CD4-positive, alpha-beta memory T cell (primary cell): ENCODE measurements at regions not wholly inside any gene's neighbourhood (a gene's known extent, or its start where the extent isn't known, plus 50 kb on each side); places are given as distances from the start of the nearest gene placed in this dataset.

Experiments
- CTCF ChIA-PET: fragments of 350-600 bp; sonication (Branson Sonifier 250); formaldehyde crosslinking; loops from one replicate; lab custom pipeline; 2021; ENCODE audit warnings: inconsistent platforms; ENCODE audit not compliant: partially characterized antibody; lab: Charles Lee
- POLR2A ChIA-PET: fragments of 350-600 bp; sonication (Branson Sonifier 250); formaldehyde crosslinking; loops from one replicate; lab custom pipeline; 2021; ENCODE audit not compliant: partially characterized antibody; lab: Charles Lee
- DNase-seq, 5 donors: peaks; one replicate each; pipeline versions ENCODE4 v3.0.0 to v3.0.0-alpha.2; 2020 to 2022; ENCODE audit warnings: mixed read lengths in 1 of 5
- H3K27ac ChIP-seq: one replicate; pipeline ENCODE4 v1.7.0; 2013; ENCODE audit warnings: low read depth, low read length
- H3K27me3 ChIP-seq: 2 replicates; pipeline ENCODE4 v1.7.0; 2013; ENCODE audit warnings: mild to moderate bottlenecking, low read length, moderate library complexity; ENCODE audit not compliant: insufficient read depth
- H3K36me3 ChIP-seq: 2 replicates; pipeline ENCODE4 v1.7.0; 2013; ENCODE audit warnings: mild to moderate bottlenecking, low read length, moderate library complexity; ENCODE audit not compliant: insufficient read depth
- H3K4me1 ChIP-seq: 2 replicates; pipeline ENCODE4 v1.7.0; 2013; ENCODE audit warnings: mild to moderate bottlenecking, low read length, moderate library complexity; ENCODE audit not compliant: insufficient read depth
- H3K4me3 ChIP-seq, 2 donors: one replicate each; pipeline ENCODE4 v1.7.0; 2013; ENCODE audit warnings: low read length in 2 of 2, mild to moderate bottlenecking in 1 of 2
- H3K9me3 ChIP-seq, 2 donors: one replicate each; pipeline ENCODE4 v1.7.0; 2013; ENCODE audit warnings: low read length in 2 of 2, control low read depth in 1 of 2; ENCODE audit not compliant: control insufficient read depth in 1 of 2
- H3K27ac Mint-ChIP-seq, 7 donors: one replicate each; pipeline ENCODE4 v1.8.0; 2020 to 2021; ENCODE audit warnings: mixed read lengths in 7 of 7, mild to moderate bottlenecking in 6 of 7, inconsistent platforms in 3 of 7, moderate library complexity in 3 of 7
- H3K27me3 Mint-ChIP-seq, 2 donors: one replicate each; pipeline ENCODE4 v1.8.0; 2020 to 2021; ENCODE audit warnings: mixed read lengths in 2 of 2
- H3K36me3 Mint-ChIP-seq, 2 donors: one replicate each; pipeline ENCODE4 v1.8.0; 2020 to 2021; ENCODE audit warnings: mixed read lengths in 2 of 2, inconsistent platforms in 1 of 2, mild to moderate bottlenecking in 1 of 2
- H3K4me1 Mint-ChIP-seq, 4 donors: one replicate each; pipeline ENCODE4 v1.8.0; 2020 to 2021; ENCODE audit warnings: mixed read lengths in 4 of 4, mild to moderate bottlenecking in 1 of 4
- H3K4me3 Mint-ChIP-seq, 8 donors: one replicate each; pipeline ENCODE4 v1.8.0; 2020 to 2021; ENCODE audit warnings: mixed read lengths in 8 of 8, mild to moderate bottlenecking in 7 of 8, moderate library complexity in 6 of 8, inconsistent platforms in 3 of 8
- H3K9me3 Mint-ChIP-seq, 8 donors: one replicate each; pipeline ENCODE4 v1.8.0; 2020 to 2021; ENCODE audit warnings: mixed read lengths in 8 of 8, mild to moderate bottlenecking in 5 of 8, inconsistent platforms in 3 of 8, moderate library complexity in 1 of 8
- intact Hi-C: fragments of 100-400 bp; cut with micrococcal nuclease; formaldehyde crosslinking; loops from one replicate; pipeline ENCODE4 v1.15.1; 2023

- Mint-ChIP-seq H3K27ac (no peak overlapping the region), H3K27me3 (peaks cover 0 to 7% of the 10 kb centered on the region in 2 donors), H3K36me3 (no peaks in the 10 kb centered on the region), H3K9me3 (peaks cover 0 to 7% (median 0%) of the 10 kb centered on the region in 8 donors), H3K4me3 (no peak overlapping the region), H3K4me1 (no peaks in the 10 kb centered on the region)
- ChIA-PET POLR2A (no interaction called here), CTCF (no interaction called here)
- Histone ChIP-seq H3K4me3 (no peak overlapping the region), H3K27me3 (no peaks in the 10 kb centered on the region), H3K9me3 (no peaks in the 10 kb centered on the region), H3K4me1 (no peaks in the 10 kb centered on the region), H3K36me3 (no peaks in the 10 kb centered on the region), H3K27ac (no peak overlapping the region)
- no peak for DNase-seq
- intact Hi-C loops, result no loop called here
Measured at GRCh38 chr22:47597041-47597440, 834.6 kb downstream of the TBC1D22A start.

DNA sequence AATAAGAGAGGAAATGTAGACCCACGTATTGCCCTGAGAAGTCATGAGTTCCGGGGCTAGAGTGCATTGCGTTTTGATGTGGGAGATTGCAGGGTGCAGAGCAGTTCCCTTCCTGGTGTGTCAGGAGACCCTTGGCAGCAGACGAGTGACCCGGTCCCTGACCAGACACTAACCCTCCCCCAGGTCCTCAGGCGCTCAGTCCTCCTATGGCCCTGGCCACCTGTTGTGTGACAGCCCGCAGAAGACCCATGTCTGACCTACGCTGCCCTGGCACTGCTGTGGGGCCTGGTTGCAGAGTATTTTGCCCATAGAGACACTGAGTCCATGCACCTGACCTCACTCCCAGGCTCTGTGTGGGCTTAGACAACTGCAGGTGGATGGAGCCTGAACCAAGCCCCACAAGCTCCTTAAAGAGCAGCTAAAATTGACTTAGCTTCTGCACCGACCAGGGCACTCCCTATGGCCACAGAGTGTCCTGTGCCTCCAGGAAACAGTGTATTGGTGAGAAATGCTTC lies 833.8 kb downstream of the TBC1D22A start:
- Histone ChIP-seq H3K4me1 (no peaks in the 10 kb centered on the region), H3K27me3 (no peaks in the 10 kb centered on the region), H3K4me3 (no peak overlapping the region), H3K27ac (no peak overlapping the region), H3K36me3 (no peaks in the 10 kb centered on the region), H3K9me3 (no peaks in the 10 kb centered on the region)
- intact Hi-C loops, result no loop called here
- no peaks in the 10 kb centered on the region for H3K36me3 Mint-ChIP-seq
- H3K27ac Mint-ChIP-seq, result no peak overlapping the region
- no peak for DNase-seq
- ChIA-PET POLR2A (no interaction called here), CTCF (no interaction called here)
- H3K4me1 Mint-ChIP-seq, result no peaks in the 10 kb centered on the region
- H3K27me3 Mint-ChIP-seq, result peaks cover 0 to 3% of the 10 kb centered on the region in 2 donors
- peaks cover 0 to 5% (median 0%) of the 10 kb centered on the region in 8 donors for H3K9me3 Mint-ChIP-seq
- no peak overlapping the region for H3K4me3 Mint-ChIP-seq

- Mint-ChIP-seq H3K27me3 (peaks cover 0 to 3% of the 10 kb centered on the region in 2 donors), H3K4me3 (no peak overlapping the region), H3K4me1 (no peaks in the 10 kb centered on the region), H3K27ac (no peak overlapping the region), H3K9me3 (peaks cover 0 to 5% (median 0%) of the 10 kb centered on the region in 8 donors), H3K36me3 (no peaks in the 10 kb centered on the region)
- no peak overlapping the region for H3K4me3 ChIP-seq
- ChIA-PET CTCF (no interaction called here), POLR2A (no interaction called here)
- H3K4me1 ChIP-seq, result no peaks in the 10 kb centered on the region
- no peaks in the 10 kb centered on the region for H3K36me3 ChIP-seq
- no peaks in the 10 kb centered on the region for H3K9me3 ChIP-seq
- intact Hi-C loops, result no loop called here
- H3K27me3 ChIP-seq, result no peaks in the 10 kb centered on the region
- no peak overlapping the region for H3K27ac ChIP-seq
- DNase-seq, result no peak
Measured at GRCh38 chr22:47594836-47595521, 832.5 kb downstream of the TBC1D22A start.

DNA sequence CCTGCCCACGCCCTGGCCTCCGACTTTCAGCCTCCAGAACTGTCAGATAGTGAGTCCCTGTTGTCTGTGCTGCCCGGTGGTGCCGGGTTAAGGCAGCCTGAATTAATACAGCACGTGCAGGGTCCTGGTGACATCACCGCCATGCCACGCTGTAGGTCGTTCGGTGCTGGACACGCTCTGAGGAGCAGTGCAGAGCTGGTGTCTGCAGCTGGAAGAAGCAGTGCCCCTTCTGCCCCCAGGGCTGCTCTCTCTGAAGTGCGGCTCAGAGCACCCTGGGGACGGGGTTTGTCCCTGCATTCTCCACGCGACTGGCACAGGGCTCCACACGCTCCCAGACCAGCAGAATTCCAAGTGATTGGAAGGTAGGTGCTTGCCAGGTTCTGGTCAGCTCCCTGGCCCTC lies 831.5 kb downstream of the TBC1D22A start:
- Histone ChIP-seq H3K36me3 (no peaks in the 10 kb centered on the region), H3K9me3 (no peaks in the 10 kb centered on the region), H3K4me3 (no peak overlapping the region), H3K4me1 (no peaks in the 10 kb centered on the region), H3K27me3 (no peaks in the 10 kb centered on the region), H3K27ac (no peak overlapping the region)
- Mint-ChIP-seq H3K27ac (no peak overlapping the region), H3K36me3 (no peaks in the 10 kb centered on the region), H3K4me3 (no peak overlapping the region), H3K9me3 (peaks cover 0 to 6% (median 0%) of the 10 kb centered on the region in 8 donors), H3K27me3 (peaks cover 0 to 2% of the 10 kb centered on the region in 2 donors), H3K4me1 (no peaks in the 10 kb centered on the region)
- intact Hi-C loops, result no loop called here
- ChIA-PET POLR2A (no interaction called here), CTCF (no interaction called here)
- no peak for DNase-seq

DNA sequence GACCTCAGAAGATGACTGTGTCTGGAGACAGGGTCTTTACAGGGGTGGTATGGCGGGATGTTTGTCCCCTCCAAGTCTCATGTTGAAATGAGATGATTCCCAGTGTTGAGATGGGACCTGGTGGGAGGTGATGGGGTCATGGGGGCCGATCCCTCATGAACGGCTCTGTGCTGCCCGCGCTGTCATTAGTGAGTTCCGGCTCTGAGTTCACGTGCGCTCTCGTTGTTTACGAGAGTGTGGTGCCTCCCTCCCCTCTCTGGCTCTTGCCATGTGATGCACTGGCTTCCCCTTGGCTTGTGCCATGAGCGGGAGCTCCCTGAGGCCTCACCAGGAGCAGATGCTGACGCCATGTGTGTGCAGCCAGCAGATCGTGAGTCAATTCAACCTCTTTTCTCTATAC lies 830.8 kb downstream of the TBC1D22A start:
- no peaks in the 10 kb centered on the region for H3K27me3 Mint-ChIP-seq
- POLR2A ChIA-PET, result no interaction called here
- H3K36me3 Mint-ChIP-seq, result no peaks in the 10 kb centered on the region
- no peak overlapping the region for H3K27ac Mint-ChIP-seq
- Histone ChIP-seq H3K36me3 (no peaks in the 10 kb centered on the region), H3K27ac (no peak overlapping the region), H3K4me1 (no peaks in the 10 kb centered on the region), H3K9me3 (no peaks in the 10 kb centered on the region), H3K4me3 (no peak overlapping the region), H3K27me3 (no peaks in the 10 kb centered on the region)
- DNase-seq, result no peak
- CTCF ChIA-PET, result no interaction called here
- H3K4me1 Mint-ChIP-seq, result no peaks in the 10 kb centered on the region
- H3K9me3 Mint-ChIP-seq, result peaks cover 0 to 6% (median 0%) of the 10 kb centered on the region in 8 donors
- no peak overlapping the region for H3K4me3 Mint-ChIP-seq
- intact Hi-C loops, result no loop called here

- no peak for DNase-seq
- no peak overlapping the region for H3K27ac Mint-ChIP-seq
- Histone ChIP-seq H3K36me3 (no peaks in the 10 kb centered on the region), H3K4me1 (no peaks in the 10 kb centered on the region), H3K27ac (no peak overlapping the region), H3K27me3 (no peaks in the 10 kb centered on the region), H3K4me3 (no peak overlapping the region), H3K9me3 (no peaks in the 10 kb centered on the region)
- H3K36me3 Mint-ChIP-seq, result no peaks in the 10 kb centered on the region
- POLR2A ChIA-PET, result no interaction called here
- H3K27me3 Mint-ChIP-seq, result no peaks in the 10 kb centered on the region
- intact Hi-C loops, result no loop called here
- CTCF ChIA-PET, result no interaction called here
- H3K4me1 Mint-ChIP-seq, result no peaks in the 10 kb centered on the region
- H3K9me3 Mint-ChIP-seq, result peaks cover 0 to 8% (median 0%) of the 10 kb centered on the region in 8 donors
- H3K4me3 Mint-ChIP-seq, result no peak overlapping the region
Measured at GRCh38 chr22:47592791-47593190, 830.3 kb downstream of the TBC1D22A start.

DNA sequence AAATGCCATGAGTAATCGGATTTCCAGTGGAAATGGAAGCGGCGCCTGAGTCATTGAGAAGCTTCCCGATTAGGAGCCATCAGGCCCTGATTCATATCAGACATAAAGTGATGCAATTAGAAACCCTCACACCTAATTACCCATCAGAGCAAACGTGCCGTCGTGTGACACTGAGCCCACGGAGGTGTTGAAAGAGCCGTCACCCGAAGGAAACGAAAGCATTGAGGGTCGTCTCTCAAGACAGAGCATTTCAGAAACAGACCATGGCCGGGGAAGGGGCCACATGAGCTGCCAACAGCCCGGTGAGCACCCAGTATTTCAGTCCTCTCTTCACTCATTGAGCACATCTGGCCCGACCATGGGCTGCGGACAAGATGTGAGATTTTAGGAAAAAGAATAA lies 829.3 kb downstream of the TBC1D22A start:
- Mint-ChIP-seq H3K36me3 (no peaks in the 10 kb centered on the region), H3K4me1 (no peaks in the 10 kb centered on the region), H3K4me3 (no peak overlapping the region), H3K9me3 (peaks cover 0 to 8% (median 0%) of the 10 kb centered on the region in 8 donors), H3K27ac (no peak overlapping the region), H3K27me3 (no peaks in the 10 kb centered on the region)
- POLR2A ChIA-PET, result no interaction called here
- Histone ChIP-seq H3K36me3 (no peaks in the 10 kb centered on the region), H3K4me3 (no peak overlapping the region), H3K4me1 (no peaks in the 10 kb centered on the region), H3K9me3 (no peaks in the 10 kb centered on the region), H3K27me3 (no peaks in the 10 kb centered on the region), H3K27ac (no peak overlapping the region)
- CTCF ChIA-PET, result no interaction called here
- no peak for DNase-seq
- intact Hi-C loops, result no loop called here
